ENCODE measurements at regions not wholly inside any gene's neighbourhood (a gene's known extent, or its start where the extent isn't known, plus 50 kb on each side); places are given as distances from the start of the nearest gene placed in this dataset.

GRCh38 chr5:66299463-66299862, 155.4 kb downstream of the SREK1 start:
- Histone ChIP-seq H3K36me3 (ENCODE audit: control insufficient read depth in 2 of 3, insufficient read depth in 3 of 3, low read length in 3 of 3) (no peaks in the 10 kb centered on the region), H3K4me1 (ENCODE audit: control insufficient read depth in 2 of 3, insufficient read depth in 2 of 3, low read depth in 1 of 3, low read length in 3 of 3) (no peaks in the 10 kb centered on the region), H3K27me3 (ENCODE audit: control insufficient read depth, insufficient read depth, low read length) (no peaks in the 10 kb centered on the region), H3K27ac (ENCODE audit: low read depth in 2 of 2, low read length in 2 of 2) (no peak overlapping the region), H3K4me3 (ENCODE audit: low read length in 3 of 3) (no peak overlapping the region), H3K9me3 (ENCODE audit: control insufficient read depth in 2 of 3, insufficient read depth in 1 of 3, low read length in 3 of 3) (no peaks in the 10 kb centered on the region), H3K9ac (ENCODE audit: low read length in 3 of 3) (no peak overlapping the region)
- no peak for TF ChIP-seq CTCF (IDR thresholded peaks at IDR 0.05; ENCODE audit: borderline replicate concordance, extremely low read depth, insufficient read depth)
- intact Hi-C loops (cut with DNase I), result no loop called here
- FAIRE-seq (no peak), DNase-seq (no peak)

- intact Hi-C loops (cut with DNase I), result no loop called here
- Histone ChIP-seq H3K27ac (ENCODE audit: low read depth in 2 of 2, low read length in 2 of 2) (no peak overlapping the region), H3K4me1 (ENCODE audit: control insufficient read depth in 2 of 3, insufficient read depth in 2 of 3, low read depth in 1 of 3, low read length in 3 of 3) (peaks cover 0 to 2% (median 0%) of the 10 kb centered on the region in 3 donors), H3K9ac (ENCODE audit: low read length in 3 of 3) (no peak overlapping the region), H3K36me3 (ENCODE audit: control insufficient read depth in 2 of 3, insufficient read depth in 3 of 3, low read length in 3 of 3) (no peaks in the 10 kb centered on the region), H3K27me3 (ENCODE audit: control insufficient read depth, insufficient read depth, low read length) (no peaks in the 10 kb centered on the region), H3K9me3 (ENCODE audit: control insufficient read depth in 2 of 3, insufficient read depth in 1 of 3, low read length in 3 of 3) (no peaks in the 10 kb centered on the region), H3K4me3 (ENCODE audit: low read length in 3 of 3) (no peak overlapping the region)
- no peak for TF ChIP-seq CTCF (IDR thresholded peaks at IDR 0.05; ENCODE audit: borderline replicate concordance, extremely low read depth, insufficient read depth)
- no peak for FAIRE-seq
- no peak for DNase-seq
Measured at GRCh38 chr5:66302344-66302743, 158.2 kb downstream of the SREK1 start.

GRCh38 chr5:66306105-66306843, 162.2 kb downstream of the SREK1 start:
- DNase-seq (peak in 4 of 5 donors; percentile 64 to 85 (median 72)), FAIRE-seq (no peak)
- H3K36me3 ChIP-seq (ENCODE audit: control insufficient read depth in 2 of 3, insufficient read depth in 3 of 3, low read length in 3 of 3), result no peaks in the 10 kb centered on the region
- H3K27me3 ChIP-seq (ENCODE audit: control insufficient read depth, insufficient read depth, low read length), result no peaks in the 10 kb centered on the region
- no peaks in the 10 kb centered on the region for H3K9me3 ChIP-seq (ENCODE audit: control insufficient read depth in 2 of 3, insufficient read depth in 1 of 3, low read length in 3 of 3)
- TF ChIP-seq CTCF (IDR thresholded peaks at IDR 0.05; ENCODE audit: borderline replicate concordance, extremely low read depth, insufficient read depth), result peak; percentile 88
- intact Hi-C loops (cut with DNase I), result loop anchor here (5.0 kb wide), 1 partner anchor 451 kb away; no protein-coding TSS in a partner anchor
- H3K4me3 ChIP-seq (ENCODE audit: low read length in 3 of 3), result no peak overlapping the region
- H3K4me1 ChIP-seq (ENCODE audit: control insufficient read depth in 2 of 3, insufficient read depth in 2 of 3, low read depth in 1 of 3, low read length in 3 of 3), result peaks cover 0 to 2% (median 0%) of the 10 kb centered on the region in 3 donors
- H3K27ac ChIP-seq (ENCODE audit: low read depth in 2 of 2, low read length in 2 of 2), result no peak overlapping the region
- H3K9ac ChIP-seq (ENCODE audit: low read length in 3 of 3), result no peak overlapping the region
